A549 (cell line): ENCODE measurements at regions not wholly inside any gene's neighbourhood (a gene's known extent, or its start where the extent isn't known, plus 50 kb on each side); places are given as distances from the start of the nearest gene placed in this dataset.
"Not testable (repeated sequence)": the region's sequence is repeated elsewhere in the genome, so short reads cannot be mapped to it uniquely, and the experiment has no call there.

Experiments used
- ATAC-seq, 2 experiments: fragments of 200-7000 bp in 1 of 2; fragments of >200 bp in 1 of 2; cut with Nextera tagmentation in 1 of 2; cut with Tn5 transposase in 1 of 2; 3 replicates each; pipeline versions ENCODE4 v1.8.0 to v1.9.1; 2018 to 2020; ENCODE audit warnings: mild to moderate bottlenecking in 1 of 2, moderate library complexity in 1 of 2
- CTCF ChIA-PET: fragments of 300-600 bp; sonication (Branson Sonifier 250); formaldehyde crosslinking; extraction: SDS; loops from one replicate; lab custom pipeline; 2021; ENCODE audit warnings: antibody characterized with exemption, inconsistent platforms; lab: Yijun Ruan, JAX
- POLR2A ChIA-PET: fragments of 350-600 bp; formaldehyde crosslinking; extraction: SDS; loops from one replicate; lab custom pipeline; 2021; ENCODE audit warnings: antibody characterized with exemption, inconsistent platforms; lab: Yijun Ruan, JAX
- DNase-seq, 2 experiments: peaks; one replicate each; pipeline versions ENCODE4 v3.0.0 to v3.0.0-alpha.2; 2011 to 2016; ENCODE audit warnings: low read depth in 1 of 2, low spot score in 1 of 2
- FAIRE-seq: peaks from 2 replicates; lab custom pipeline; 2011; peaks lifted over from hg19 to GRCh38; lab: Jason Lieb, UNC
- H3K27ac ChIP-seq, 2 experiments: fragments of >200 bp; sonication (Bioruptor Twin); formaldehyde crosslinking; 3 replicates each; pipeline ENCODE4 v1.5.1; 2016 to 2017
- H3K4me1 ChIP-seq: fragments of >200 bp; sonication (Bioruptor Twin); formaldehyde crosslinking; 3 replicates; pipeline ENCODE4 v1.6.1; 2016
- H3K4me2 ChIP-seq: fragments of >200 bp; sonication (Bioruptor Twin); formaldehyde crosslinking; 3 replicates; pipeline ENCODE4 v1.6.1; 2016
- H3K4me3 ChIP-seq: fragments of >200 bp; sonication (Bioruptor Twin); formaldehyde crosslinking; 3 replicates; pipeline ENCODE4 v1.5.1; 2016
- H3K9me3 ChIP-seq: fragments of >200 bp; sonication (Bioruptor Twin); formaldehyde crosslinking; 3 replicates; pipeline ENCODE4 v1.6.1; 2016
- CBX2 ChIP-seq: fragments of 200-600 bp; sonication (generic); IDR thresholded peaks from 2 replicates; pipeline ENCODE4 v1.6.1; 2016; ENCODE audit warnings: low read depth, mild to moderate bottlenecking, borderline replicate concordance
- CHD4 ChIP-seq: fragments of 200-600 bp; sonication (generic); IDR thresholded peaks from 2 replicates; pipeline ENCODE4 v1.6.1; 2016; ENCODE audit warnings: antibody characterized with exemption, mild to moderate bottlenecking, borderline replicate concordance
- CTCF ChIP-seq: fragments of >200 bp; sonication (Bioruptor Twin); formaldehyde crosslinking; IDR thresholded peaks from 3 replicates; pipeline ENCODE4 v1.5.1; 2016
- E2F6 ChIP-seq: IDR thresholded peaks from 2 replicates; pipeline ENCODE4 v1.6.1; 2012; ENCODE audit warnings: low read depth, borderline replicate concordance
- FOSB ChIP-seq: fragments of 250-450 bp; sonication (Bioruptor Pico); IDR thresholded peaks from 2 replicates; pipeline ENCODE4 v1.5.0; 2020; ENCODE audit warnings: mild to moderate bottlenecking, moderate library complexity
- FOSL2 ChIP-seq, 2 experiments: fragments of 450-650 bp in 1 of 2; fragments of >200 bp in 1 of 2; sonication (Bioruptor Twin) in 1 of 2; formaldehyde crosslinking; IDR thresholded peaks; 2 replicates each; pipeline versions ENCODE4 v1.5.0 to v1.6.1; 2016 to 2020; ENCODE audit warnings: mild to moderate bottlenecking in 1 of 2, moderate library complexity in 1 of 2
- HEYL ChIP-seq: fragments of 250-450 bp; sonication (Bioruptor Pico); IDR thresholded peaks from 2 replicates; pipeline ENCODE4 v1.8.0; 2021; ENCODE audit warnings: mild to moderate bottlenecking, moderate library complexity
- HOXA7 ChIP-seq: fragments of 250-450 bp; sonication (Bioruptor Pico); IDR thresholded peaks from 2 replicates; pipeline ENCODE4 v1.5.0; 2020; ENCODE audit warnings: mild to moderate bottlenecking, moderate library complexity
- HOXB5 ChIP-seq: fragments of 250-450 bp; sonication (Bioruptor Pico); IDR thresholded peaks from 2 replicates; pipeline ENCODE4 v1.5.0; 2020; ENCODE audit warnings: mild to moderate bottlenecking, moderate library complexity
- JUN ChIP-seq, 2 experiments: fragments of >200 bp; sonication (Bioruptor Twin); formaldehyde crosslinking; IDR thresholded peaks; 2 replicates in 1 of 2; 3 replicates in 1 of 2; pipeline ENCODE4 v1.6.1; 2016 to 2017
- KDM1A ChIP-seq: fragments of 200-600 bp; sonication (generic); IDR thresholded peaks from 2 replicates; pipeline ENCODE4 v1.6.1; 2016; ENCODE audit warnings: low read depth, mild to moderate bottlenecking
- KDM5A ChIP-seq: fragments of 200-600 bp; sonication (generic); IDR thresholded peaks from 2 replicates; pipeline ENCODE4 v1.6.1; 2016; ENCODE audit warnings: antibody characterized with exemption, mild to moderate bottlenecking
- MAFK ChIP-seq: fragments of 450-650 bp; IDR thresholded peaks from 2 replicates; pipeline ENCODE4 v1.6.1; 2014; ENCODE audit not compliant: partially characterized antibody
- NFE2L2 ChIP-seq: fragments of 150-350 bp; conservative IDR thresholded peaks from 2 replicates; pipeline ENCODE4 v1.6.1; 2014; ENCODE audit warnings: low read length
- NPAS2 ChIP-seq: fragments of 250-450 bp; sonication (Bioruptor Pico); IDR thresholded peaks from 2 replicates; pipeline ENCODE4 v1.8.0; 2022; ENCODE audit warnings: mild to moderate bottlenecking, moderate library complexity, borderline replicate concordance
- POLR2A ChIP-seq: IDR thresholded peaks from 2 replicates; pipeline ENCODE4 v1.6.1; 2012; ENCODE audit warnings: mild to moderate bottlenecking, low read length
- POLR2AphosphoS2 ChIP-seq: conservative IDR thresholded peaks from 2 replicates; pipeline ENCODE4 v1.6.1; 2012; ENCODE audit warnings: low read length, improper control_type of control experiment, inconsistent platforms
- RNF2 ChIP-seq: fragments of 200-600 bp; sonication (generic); IDR thresholded peaks from 2 replicates; pipeline ENCODE4 v1.6.1; 2016; ENCODE audit warnings: low read depth, mild to moderate bottlenecking, antibody characterized with exemption, moderate library complexity, borderline replicate concordance
- TFCP2L1 ChIP-seq: fragments of 250-450 bp; sonication (Bioruptor Pico); IDR thresholded peaks from 2 replicates; pipeline ENCODE4 v1.5.0; 2021; ENCODE audit warnings: mild to moderate bottlenecking
- ZFP36 ChIP-seq: fragments of 450-650 bp; IDR thresholded peaks from 2 replicates; pipeline ENCODE4 v1.6.1; 2014; ENCODE audit warnings: borderline replicate concordance; ENCODE audit not compliant: partially characterized antibody
- WGBS: methylation state at CpG from one replicate; pipeline ENCODE4 v1.1.6; 2017; ENCODE audit errors: missing lambda C conversion rate; 5-methylcytosine and 5-hydroxymethylcytosine counted together

- TF ChIP-seq POLR2AphosphoS2 = no peak
- TF ChIP-seq NPAS2 (CRISPR knock-in tag) = no peak
Observed at GRCh38 chr6:169396554-169397163, 143.0 kb upstream of the THBS2 start (continued).

GRCh38 chr6:169396009-169396539 lies 142.4 kb upstream of the THBS2 start:
- H3K4me2 ChIP-seq, H3K4me3 ChIP-seq, H3K4me1 ChIP-seq, DNase-seq, H3K9me3 ChIP-seq, ATAC-seq, FAIRE-seq, POLR2A ChIA-PET, H3K27ac ChIP-seq: not testable (repeated sequence)
- 21% methylated on average over 6 of the region's 7 CpGs for WGBS
- CTCF ChIA-PET = interaction anchor here (0.6 kb wide), 1 partner anchor 25 kb away, joined by 3 read pairs; no protein-coding TSS in a partner anchor

- POLR2A ChIA-PET = no interaction called here
- WGBS = 54% methylated on average over 4 of the region's 7 CpGs
- no peaks in the 10 kb centered on the region for H3K4me1 ChIP-seq
- no peak for TF ChIP-seq POLR2AphosphoS2
- TF ChIP-seq TFCP2L1 (CRISPR knock-in tag) = no peak
- TF ChIP-seq KDM1A = no peak
- no peak for TF ChIP-seq E2F6
- no peak for TF ChIP-seq MAFK
- no peak for TF ChIP-seq RNF2
- TF ChIP-seq HOXB5 (CRISPR knock-in tag) = no peak
- TF ChIP-seq FOSB (CRISPR knock-in tag) = no peak
- TF ChIP-seq FOSL2 (IDR thresholded peaks at IDR 0.05) = no peak
- no peak for TF ChIP-seq FOSL2 (CRISPR knock-in tag; IDR thresholded peaks at IDR 0.05)
- FAIRE-seq (no peak), DNase-seq (no peak), ATAC-seq (no peak)
- H3K9me3 ChIP-seq = no peaks in the 10 kb centered on the region
- no peak overlapping the region for H3K27ac ChIP-seq
- no peak overlapping the region for H3K4me2 ChIP-seq
- H3K4me3 ChIP-seq = no peak overlapping the region
- CTCF ChIA-PET = interaction anchor here (0.6 kb wide), 1 partner anchor 26 kb away, joined by 3 read pairs; no protein-coding TSS in a partner anchor
Observed at GRCh38 chr6:169395080-169395805, 141.6 kb upstream of the THBS2 start.

GRCh38 chr6:169393753-169394152 lies 140.1 kb upstream of the THBS2 start:
- FAIRE-seq (no peak), ATAC-seq (no peak), DNase-seq (no peak)
- Histone ChIP-seq H3K9me3 (no peaks in the 10 kb centered on the region), H3K4me3 (no peak overlapping the region), H3K27ac (no peak overlapping the region), H3K4me1 (no peaks in the 10 kb centered on the region), H3K4me2 (no peak overlapping the region)
- ChIA-PET POLR2A (no interaction called here), CTCF (interaction anchor here (0.7 kb wide), 1 partner anchor 199 kb away, joined by 4 read pairs; no protein-coding TSS in a partner anchor)
- 66% methylated on average over 13 of the region's 13 CpGs for WGBS
- TF ChIP-seq CBX2 = no peak
- no peak for TF ChIP-seq JUN (IDR thresholded peaks at IDR 0.05)
- no peak for TF ChIP-seq CHD4
- no peak for TF ChIP-seq HOXA7 (CRISPR knock-in tag)
- no peak for TF ChIP-seq POLR2A
- TF ChIP-seq FOSL2 (IDR thresholded peaks at IDR 0.05) = no peak
- TF ChIP-seq FOSL2 (CRISPR knock-in tag; IDR thresholded peaks at IDR 0.05) = no peak
- no peak for TF ChIP-seq TFCP2L1 (CRISPR knock-in tag)
- no peak for TF ChIP-seq CTCF
- TF ChIP-seq KDM5A = no peak
- no peak for TF ChIP-seq HEYL (CRISPR knock-in tag)
- TF ChIP-seq NFE2L2 = no peak
- no peak for TF ChIP-seq ZFP36
